Sciatic nerve (tissue), 2 donors: ENCODE measurements at regions not wholly inside any gene's neighbourhood (a gene's known extent, or its start where the extent isn't known, plus 50 kb on each side); places are given as distances from the start of the nearest gene placed in this dataset.
"Not testable (repeated sequence)": the region's sequence is repeated elsewhere in the genome, so short reads cannot be mapped to it uniquely, and the experiment has no call there.

ENCODE experiments used
- ATAC-seq: fragments of 200-7000 bp; cut with Tn5 transposase; one replicate; pipeline ENCODE4 v1.9.1; 2020; ENCODE audit warnings: mild to moderate bottlenecking, moderate library complexity
- DNase-seq: peaks from one replicate; pipeline ENCODE4 v3.0.0-alpha.2; 2020; ENCODE audit warnings: low spot score
- intact Hi-C: fragments of 100-400 bp; cut with DNase I; formaldehyde crosslinking; loops from one replicate; pipeline ENCODE4 v1.14.2; 2022
- donor health status: DM: no; HTN: no; CAD: no.
- donor health status: DM: no; HTN: no; CAD: no.

- no peak for DNase-seq
- no peak for ATAC-seq
- intact Hi-C loops = no loop called here
These were observed 142.3 kb upstream of the TPM1 start for GRCh38 chr15:62900071-62900802.

- DNase-seq = no peak
- ATAC-seq = no peak
- intact Hi-C loops = no loop called here
These were observed 141.5 kb upstream of the TPM1 start for GRCh38 chr15:62901087-62901486.

- intact Hi-C loops = no loop called here
- DNase-seq = no peak
- ATAC-seq = no peak
These were observed 140.5 kb upstream of the TPM1 start for GRCh38 chr15:62901909-62902546.

GRCh38 chr15:62902821-62903220, 139.7 kb upstream of the TPM1 start:
- ATAC-seq (no peak), DNase-seq (no peak)
- intact Hi-C loops = no loop called here

GRCh38 chr15:62903437-62903836, 139.1 kb upstream of the TPM1 start:
- ATAC-seq (no peak), DNase-seq (no peak)
- intact Hi-C loops = no loop called here

GRCh38 chr15:62904041-62904910, 138.3 kb upstream of the TPM1 start:
- intact Hi-C loops = no loop called here
- ATAC-seq = no peak
- no peak for DNase-seq

GRCh38 chr15:62906627-62907026, 135.9 kb upstream of the TPM1 start:
- no peak for DNase-seq
- intact Hi-C loops = no loop called here
- ATAC-seq = no peak

GRCh38 chr15:62907275-62907674, 135.3 kb upstream of the TPM1 start:
- DNase-seq (no peak), ATAC-seq (no peak)
- intact Hi-C loops = no loop called here

- DNase-seq, intact Hi-C loops: not testable (repeated sequence)
These were observed 134.2 kb upstream of the TPM1 start for GRCh38 chr15:62908341-62908740.

GRCh38 chr15:62909257-62909656, 133.3 kb upstream of the TPM1 start:
- intact Hi-C loops = no loop called here
- ATAC-seq = no peak

More at GRCh38 chr15:62908341-62908740, 134.2 kb upstream of the TPM1 start:
- ATAC-seq = not testable (repeated sequence)

GRCh38 chr15:62912282-62912681, 130.3 kb upstream of the TPM1 start:
- intact Hi-C loops = no loop called here
- ATAC-seq (no peak), DNase-seq (no peak)

More at GRCh38 chr15:62909257-62909656, 133.3 kb upstream of the TPM1 start:
- DNase-seq = no peak

- DNase-seq = no peak
- intact Hi-C loops = no loop called here
- peak; percentile 24 for ATAC-seq
These were observed 129.7 kb upstream of the TPM1 start for GRCh38 chr15:62912808-62913207.

GRCh38 chr15:62913246-62913645, 129.3 kb upstream of the TPM1 start:
- ATAC-seq = no peak
- intact Hi-C loops = no loop called here

GRCh38 chr15:62914461-62915079, 128.0 kb upstream of the TPM1 start:
- no peak for DNase-seq
- ATAC-seq = no peak
- intact Hi-C loops = no loop called here

More at GRCh38 chr15:62913246-62913645, 129.3 kb upstream of the TPM1 start:
- no peak for DNase-seq

- DNase-seq (no peak), ATAC-seq (peak; percentile 97)
- intact Hi-C loops = no loop called here
These were observed 121.7 kb upstream of the TPM1 start for GRCh38 chr15:62920682-62921502.

- ATAC-seq (peak; percentile 60), DNase-seq (no peak)
- intact Hi-C loops = no loop called here
These were observed 120.0 kb upstream of the TPM1 start for GRCh38 chr15:62922514-62922913.

- intact Hi-C loops = loop anchor here (5.0 kb wide), 1 partner anchor 231 kb away; the partner anchor contains the start of gene RPS27L
- no peak for DNase-seq
- ATAC-seq = no peak
These were observed 116.7 kb upstream of the TPM1 start for GRCh38 chr15:62925875-62926274.

GRCh38 chr15:62927196-62927595, 115.4 kb upstream of the TPM1 start:
- DNase-seq (no peak), ATAC-seq (no peak)
- intact Hi-C loops = loop anchor here (5.0 kb wide), 1 partner anchor 230 kb away; the partner anchor contains the start of gene RPS27L
